HCT116 (cell line): ENCODE measurements at regions not wholly inside any gene's neighbourhood (a gene's known extent, or its start where the extent isn't known, plus 50 kb on each side); places are given as distances from the start of the nearest gene placed in this dataset.

Experiments
- ATAC-seq: fragments of 200-7000 bp; cut with Tn5 transposase; 2 replicates; pipeline ENCODE4 v1.9.1; 2020; ENCODE audit warnings: mild to moderate bottlenecking, moderate library complexity
- BruUV-seq: library from RNA; stranded (reverse); fragments of 400-500 nt; replicated peaks from 2 replicates; lab custom pipeline; 2021; lab: Mats Ljungman, UMichigan
- CTCF ChIA-PET: fragments of 300-600 bp; sonication (Branson Sonifier 250); formaldehyde crosslinking; loops from one replicate; lab custom pipeline; 2021; ENCODE audit warnings: antibody characterized with exemption; lab: Charles Lee
- POLR2A ChIA-PET: fragments of 300-600, 350-600 bp; sonication (Branson Sonifier 250); formaldehyde crosslinking; loops from one replicate; lab custom pipeline; 2021; ENCODE audit warnings: antibody characterized with exemption; lab: Charles Lee
- RAD21 ChIA-PET, 2 experiments: fragments of 300-600 bp; sonication (Branson Sonifier 250); formaldehyde crosslinking; loops; one replicate each; lab custom pipeline; 2023; ENCODE audit warnings: low total read pairs in 2 of 2; ENCODE audit not compliant: uncharacterized antibody in 2 of 2, unreplicated experiment in 2 of 2, low non-redundant PET in 1 of 2; lab: Charles Lee
- DNase-seq: peaks from one replicate; pipeline ENCODE4 v3.0.0-alpha.2; 2010; ENCODE audit warnings: low read depth, low spot score
- H2AFZ ChIP-seq: fragments of 200-600 bp; shearing (Covaris generic), sonication (generic); 2 replicates; pipeline ENCODE4 v1.6.1; 2017; ENCODE audit warnings: low read depth, mixed run types, mixed read lengths, antibody characterized with exemption, low read length; ENCODE audit not compliant: poor library complexity, severe bottlenecking
- H3K27ac ChIP-seq: 2 replicates; pipeline ENCODE4 v1.5.1; 2012; ENCODE audit warnings: low read depth, low read length
- H3K27me3 ChIP-seq: fragments of 200-600 bp; sonication (generic); 2 replicates; pipeline ENCODE4 v1.6.1; 2016; ENCODE audit warnings: mixed run types, low read length, mixed read lengths; ENCODE audit not compliant: insufficient read depth
- H3K36me3 ChIP-seq, 2 experiments: fragments of 200-500 bp in 1 of 2; fragments of 200-600 bp in 1 of 2; sonication (Bioruptor generic) in 1 of 2; sonication (generic) in 1 of 2; 2 replicates each; pipeline versions ENCODE4 v1.5.1 to v1.6.1; 2014 to 2016; ENCODE audit warnings: low read length in 2 of 2, inconsistent platforms in 1 of 2, mixed read lengths in 1 of 2, mixed run types in 1 of 2; ENCODE audit not compliant: insufficient read depth in 2 of 2, control insufficient read depth in 1 of 2
- H3K4me1 ChIP-seq, 2 experiments: fragments of 200-600 bp in 1 of 2; sonication (generic) in 1 of 2; 2 replicates each; pipeline versions ENCODE4 v1.5.1 to v1.6.1; 2012 to 2017; ENCODE audit warnings: low read length in 2 of 2, inconsistent platforms in 1 of 2, mild to moderate bottlenecking in 1 of 2, mixed read lengths in 1 of 2, mixed run types in 1 of 2, moderate library complexity in 1 of 2; ENCODE audit not compliant: insufficient read depth in 2 of 2, control insufficient read depth in 1 of 2
- H3K4me2 ChIP-seq: fragments of 200-600 bp; sonication (generic); 2 replicates; pipeline ENCODE4 v1.6.1; 2017; ENCODE audit warnings: mixed run types, low read length, mixed read lengths
- H3K4me3 ChIP-seq, 2 experiments: fragments of 200-600 bp in 1 of 2; sonication (generic) in 1 of 2; replicated peaks in 1 of 2; 2 replicates each; pipeline ENCODE4 v1.5.1; 2011 to 2016; ENCODE audit warnings: low read length in 2 of 2, control low read depth in 1 of 2, low read depth in 1 of 2, mild to moderate bottlenecking in 1 of 2, mixed read lengths in 1 of 2, mixed run types in 1 of 2
- H3K79me2 ChIP-seq: fragments of 200-600 bp; sonication (generic); 2 replicates; pipeline ENCODE4 v1.6.1; 2017; ENCODE audit warnings: mild to moderate bottlenecking, mixed run types, low read length, moderate library complexity, mixed read lengths; ENCODE audit not compliant: insufficient read depth
- H3K9ac ChIP-seq: fragments of 200-600 bp; sonication (generic); 2 replicates; pipeline ENCODE4 v1.6.1; 2016; ENCODE audit warnings: low read length, mixed read lengths
- H3K9me2 ChIP-seq: fragments of 200-600 bp; sonication (generic), shearing (Covaris generic); 2 replicates; pipeline ENCODE4 v1.6.1; 2017; ENCODE audit warnings: mixed run types, mild to moderate bottlenecking, moderate library complexity; ENCODE audit not compliant: insufficient read depth
- H3K9me3 ChIP-seq, 2 experiments: fragments of 200-500 bp in 1 of 2; fragments of 200-600 bp in 1 of 2; sonication (Bioruptor generic) in 1 of 2; sonication (generic) in 1 of 2; 2 replicates each; pipeline ENCODE4 v1.6.1; 2014 to 2017; ENCODE audit warnings: low read length in 2 of 2, mixed read lengths in 2 of 2, inconsistent platforms in 1 of 2, low read depth in 1 of 2, mild to moderate bottlenecking in 1 of 2, mixed run types in 1 of 2, moderate library complexity in 1 of 2; ENCODE audit not compliant: control insufficient read depth in 1 of 2, insufficient read depth in 1 of 2
- H4K20me1 ChIP-seq: fragments of 200-600 bp; sonication (generic), shearing (Covaris generic); 2 replicates; pipeline ENCODE4 v1.6.1; 2017; ENCODE audit warnings: mixed run types, mild to moderate bottlenecking, moderate library complexity; ENCODE audit not compliant: insufficient read depth
- ATF3 ChIP-seq: IDR thresholded peaks from 2 replicates; pipeline ENCODE4 v1.6.1; 2012
- CBX3 ChIP-seq: IDR thresholded peaks from 2 replicates; pipeline ENCODE4 v1.6.1; 2012; ENCODE audit warnings: low read depth
- CEBPB ChIP-seq: IDR thresholded peaks from 2 replicates; pipeline ENCODE4 v1.6.1; 2012; ENCODE audit warnings: low read depth
- CTCF ChIP-seq, 3 experiments: fragments of 200-600 bp in 1 of 3; sonication (generic) in 1 of 3; IDR thresholded peaks in 2 of 3; conservative IDR thresholded peaks in 1 of 3; 2 replicates each; pipeline ENCODE4 v1.5.1; 2012 to 2017; ENCODE audit warnings: low read depth in 2 of 3, low read length in 2 of 3, antibody characterized with exemption in 1 of 3, borderline replicate concordance in 1 of 3, control low read depth in 1 of 3, mild to moderate bottlenecking in 1 of 3, mixed read lengths in 1 of 3, mixed run types in 1 of 3, moderate library complexity in 1 of 3; ENCODE audit not compliant: insufficient read depth in 1 of 3
- EGR1 ChIP-seq: IDR thresholded peaks from 2 replicates; pipeline ENCODE4 v1.6.1; 2012; ENCODE audit warnings: low read depth
- ELF1 ChIP-seq: IDR thresholded peaks from 2 replicates; pipeline ENCODE4 v1.6.1; 2012; ENCODE audit warnings: low read depth, borderline replicate concordance
- EZH2 ChIP-seq: fragments of 200-600 bp; sonication (generic); IDR thresholded peaks from 2 replicates; pipeline ENCODE4 v1.6.1; 2017; ENCODE audit warnings: antibody characterized with exemption, mixed run types
- EZH2phosphoT487 ChIP-seq: fragments of 200-600 bp; IDR thresholded peaks from 2 replicates; pipeline ENCODE4 v1.6.1; 2018; ENCODE audit warnings: antibody characterized with exemption, borderline replicate concordance
- FOSL1 ChIP-seq: IDR thresholded peaks from 2 replicates; pipeline ENCODE4 v1.6.1; 2012; ENCODE audit warnings: low read depth
- JUND ChIP-seq: IDR thresholded peaks from 2 replicates; pipeline ENCODE4 v1.6.1; 2012
- MAX ChIP-seq: IDR thresholded peaks from 2 replicates; pipeline ENCODE4 v1.6.1; 2012
- POLR2AphosphoS5 ChIP-seq: IDR thresholded peaks from 2 replicates; pipeline ENCODE4 v1.6.1; 2011; ENCODE audit warnings: mild to moderate bottlenecking, low read depth, low read length, moderate library complexity
- RAD21 ChIP-seq: IDR thresholded peaks from 2 replicates; pipeline ENCODE4 v1.6.1; 2012; ENCODE audit warnings: low read depth, mild to moderate bottlenecking
- REST ChIP-seq: IDR thresholded peaks from 2 replicates; pipeline ENCODE4 v1.6.1; 2012; ENCODE audit warnings: low read depth
- SIN3A ChIP-seq: IDR thresholded peaks from 2 replicates; pipeline ENCODE4 v1.6.1; 2012; ENCODE audit warnings: low read depth
- SP1 ChIP-seq: IDR thresholded peaks from 2 replicates; pipeline ENCODE4 v1.6.1; 2012; ENCODE audit warnings: low read depth
- TCF7L2 ChIP-seq: IDR thresholded peaks from 2 replicates; pipeline ENCODE4 v1.7.0; 2011; ENCODE audit warnings: borderline replicate concordance, inconsistent platforms; ENCODE audit not compliant: insufficient read depth, insufficient read length; ENCODE audit errors: extremely low read depth
- YY1 ChIP-seq: IDR thresholded peaks from 2 replicates; pipeline ENCODE4 v1.6.1; 2011; ENCODE audit warnings: low read length, low read depth, moderate library complexity, mild to moderate bottlenecking; ENCODE audit not compliant: insufficient replicate concordance; ENCODE audit errors: extremely low read depth
- ZFX ChIP-seq: fragments of 450-650 bp; IDR thresholded peaks from 2 replicates; pipeline ENCODE4 v1.6.1; 2017
- ZNF274 ChIP-seq: fragments of 200-500 bp; sonication (Bioruptor generic); IDR thresholded peaks from 2 replicates; pipeline ENCODE4 v1.6.1; 2014; ENCODE audit warnings: mild to moderate bottlenecking, low read depth, low read length, inconsistent platforms
- intact Hi-C: fragments of 100-400 bp; cut with micrococcal nuclease; formaldehyde crosslinking; loops from 2 replicates; pipeline ENCODE4 v1.10.0; 2022

- Histone ChIP-seq H3K9me3 (no peaks in the 10 kb centered on the region), H3K4me2 (no peak overlapping the region), H2AFZ (no peak overlapping the region), H4K20me1 (no peaks in the 10 kb centered on the region), H3K36me3 (no peaks in the 10 kb centered on the region), H3K79me2 (no peaks in the 10 kb centered on the region), H3K4me1 (peaks cover 11 to 55% of the 10 kb centered on the region in 2 experiments; a peak in 3 of 4 replicates), H3K4me3 (no peak overlapping the region), H3K9ac (no peak overlapping the region), H3K27ac (no peak overlapping the region), H3K27me3 (no peaks in the 10 kb centered on the region), H3K9me2 (no peaks in the 10 kb centered on the region)
- ATAC-seq (no peak), DNase-seq (no peak)
- POLR2A ChIA-PET = no interaction called here
- CTCF ChIA-PET = no interaction called here
- intact Hi-C loops = no loop called here
- RAD21 ChIA-PET = no interaction called here
- BruUV-seq = no TSS peak
- no peak for TF ChIP-seq REST
- no peak for TF ChIP-seq CEBPB
- no peak for TF ChIP-seq JUND
- no peak for TF ChIP-seq EGR1
- no peak for TF ChIP-seq MAX
- no peak for TF ChIP-seq ATF3
- TF ChIP-seq ZNF274 = no peak
- no peak for TF ChIP-seq ZFX
- no peak for TF ChIP-seq SIN3A
- TF ChIP-seq CBX3 = no peak
- no peak for TF ChIP-seq FOSL1
- no peak for TF ChIP-seq CTCF (IDR thresholded peaks at IDR 0.05 in 2 of 3, conservative IDR thresholded peaks at IDR 0.05 in 1 of 3; ENCODE audit: borderline replicate concordance in 1 of 3, insufficient read depth in 1 of 3, low read depth in 2 of 3, low read length in 2 of 3)
- no peak for TF ChIP-seq YY1
- no peak for TF ChIP-seq EZH2phosphoT487
- TF ChIP-seq POLR2AphosphoS5 = no peak
- TF ChIP-seq SP1 = no peak
- no peak for TF ChIP-seq RAD21
- TF ChIP-seq ELF1 = no peak
- no peak for TF ChIP-seq EZH2
- no peak for TF ChIP-seq TCF7L2
Measured at GRCh38 chr20:23139524-23139923, 53.4 kb upstream of the CD93 start.
